ENCODE measurements at regions not wholly inside any gene's neighbourhood (a gene's known extent, or its start where the extent isn't known, plus 50 kb on each side); places are given as distances from the start of the nearest gene placed in this dataset.
"Not testable (repeated sequence)": the region's sequence is repeated elsewhere in the genome, so short reads cannot be mapped to it uniquely, and the experiment has no call there.

DNA sequence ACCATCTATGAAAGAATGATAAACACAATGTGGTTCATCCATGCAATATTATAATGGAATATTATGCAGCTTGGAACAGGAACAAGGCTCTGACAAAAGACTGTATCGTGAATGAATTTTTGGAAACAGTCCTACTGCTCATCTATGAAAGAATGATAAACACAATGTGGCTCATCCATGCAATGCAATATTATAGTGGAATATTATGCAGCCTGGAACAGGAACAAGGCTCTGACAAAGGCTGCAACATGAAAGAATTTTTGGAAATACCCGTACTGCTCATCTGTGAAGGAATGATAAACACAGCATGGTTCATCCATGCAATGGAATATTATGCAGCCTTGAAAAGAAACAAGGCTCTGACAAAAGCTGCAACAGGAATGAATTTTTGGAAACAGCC is 158.8 kb downstream of the CRLF2 start:
- not testable (repeated sequence) for TF ChIP-seq EZH2 (IDR thresholded peaks at IDR 0.05; ENCODE audit: borderline replicate concordance, low read depth, low read length, poor library complexity, severe bottlenecking)
- TF ChIP-seq, protein P1, sequence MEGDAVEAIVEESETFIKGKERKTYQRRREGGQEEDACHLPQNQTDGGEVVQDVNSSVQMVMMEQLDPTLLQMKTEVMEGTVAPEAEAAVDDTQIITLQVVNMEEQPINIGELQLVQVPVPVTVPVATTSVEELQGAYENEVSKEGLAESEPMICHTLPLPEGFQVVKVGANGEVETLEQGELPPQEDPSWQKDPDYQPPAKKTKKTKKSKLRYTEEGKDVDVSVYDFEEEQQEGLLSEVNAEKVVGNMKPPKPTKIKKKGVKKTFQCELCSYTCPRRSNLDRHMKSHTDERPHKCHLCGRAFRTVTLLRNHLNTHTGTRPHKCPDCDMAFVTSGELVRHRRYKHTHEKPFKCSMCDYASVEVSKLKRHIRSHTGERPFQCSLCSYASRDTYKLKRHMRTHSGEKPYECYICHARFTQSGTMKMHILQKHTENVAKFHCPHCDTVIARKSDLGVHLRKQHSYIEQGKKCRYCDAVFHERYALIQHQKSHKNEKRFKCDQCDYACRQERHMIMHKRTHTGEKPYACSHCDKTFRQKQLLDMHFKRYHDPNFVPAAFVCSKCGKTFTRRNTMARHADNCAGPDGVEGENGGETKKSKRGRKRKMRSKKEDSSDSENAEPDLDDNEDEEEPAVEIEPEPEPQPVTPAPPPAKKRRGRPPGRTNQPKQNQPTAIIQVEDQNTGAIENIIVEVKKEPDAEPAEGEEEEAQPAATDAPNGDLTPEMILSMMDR (conservative IDR thresholded peaks at IDR 0.05; ENCODE audit: low read depth, low read length) = not testable (repeated sequence)

Data from A673 (cell line).